ENCODE measurements at regions not wholly inside any gene's neighbourhood (a gene's known extent, or its start where the extent isn't known, plus 50 kb on each side); places are given as distances from the start of the nearest gene placed in this dataset.

GRCh38 chr5:9850456-9850855 lies 220.3 kb upstream of the TAS2R1 start:
- no peaks in the 10 kb centered on the region for H3K79me2 ChIP-seq (ENCODE audit: control insufficient read depth, insufficient read depth, low read length)
- H3K27me3 ChIP-seq (replicated peaks in 1 of 4; ENCODE audit: control extremely low read depth in 1 of 4, control insufficient read depth in 3 of 4, insufficient read depth in 4 of 4, low read length in 3 of 4), result no peaks in the 10 kb centered on the region
- CTCF ChIA-PET, result no interaction called here
- H3K27ac ChIP-seq (ENCODE audit: low read length in 2 of 2), result no peak overlapping the region
- no peak overlapping the region for H3K9ac ChIP-seq (ENCODE audit: low read length)
- H3K4me1 ChIP-seq (ENCODE audit: control insufficient read depth in 2 of 2, insufficient read depth in 2 of 2, low read length in 2 of 2), result no peaks in the 10 kb centered on the region
- no peaks in the 10 kb centered on the region for H3K36me3 ChIP-seq (replicated peaks in 1 of 2; ENCODE audit: control extremely low read depth in 1 of 2, control insufficient read depth in 1 of 2, extremely low read depth in 1 of 2, insufficient read depth in 2 of 2, low read length in 1 of 2)
- H4K20me1 ChIP-seq (ENCODE audit: control insufficient read depth, insufficient read depth, low read length, poor library complexity, severe bottlenecking), result no peaks in the 10 kb centered on the region
- no peak for TF ChIP-seq EZH2 (IDR thresholded peaks at IDR 0.05; ENCODE audit: borderline replicate concordance, insufficient read depth, low read depth, low read length, poor library complexity, severe bottlenecking)
- TF ChIP-seq, protein P1, sequence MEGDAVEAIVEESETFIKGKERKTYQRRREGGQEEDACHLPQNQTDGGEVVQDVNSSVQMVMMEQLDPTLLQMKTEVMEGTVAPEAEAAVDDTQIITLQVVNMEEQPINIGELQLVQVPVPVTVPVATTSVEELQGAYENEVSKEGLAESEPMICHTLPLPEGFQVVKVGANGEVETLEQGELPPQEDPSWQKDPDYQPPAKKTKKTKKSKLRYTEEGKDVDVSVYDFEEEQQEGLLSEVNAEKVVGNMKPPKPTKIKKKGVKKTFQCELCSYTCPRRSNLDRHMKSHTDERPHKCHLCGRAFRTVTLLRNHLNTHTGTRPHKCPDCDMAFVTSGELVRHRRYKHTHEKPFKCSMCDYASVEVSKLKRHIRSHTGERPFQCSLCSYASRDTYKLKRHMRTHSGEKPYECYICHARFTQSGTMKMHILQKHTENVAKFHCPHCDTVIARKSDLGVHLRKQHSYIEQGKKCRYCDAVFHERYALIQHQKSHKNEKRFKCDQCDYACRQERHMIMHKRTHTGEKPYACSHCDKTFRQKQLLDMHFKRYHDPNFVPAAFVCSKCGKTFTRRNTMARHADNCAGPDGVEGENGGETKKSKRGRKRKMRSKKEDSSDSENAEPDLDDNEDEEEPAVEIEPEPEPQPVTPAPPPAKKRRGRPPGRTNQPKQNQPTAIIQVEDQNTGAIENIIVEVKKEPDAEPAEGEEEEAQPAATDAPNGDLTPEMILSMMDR (IDR thresholded peaks at IDR 0.05), result no peak
- H3K9me3 ChIP-seq (ENCODE audit: control extremely low read depth in 1 of 3, control insufficient read depth in 2 of 3, insufficient read depth in 1 of 3, low read length in 2 of 3), result peaks cover 0 to 3% (median 0%) of the 10 kb centered on the region in 3 donors
- H3K9me3 Mint-ChIP-seq (ENCODE audit: insufficient read depth), result no peaks in the 10 kb centered on the region
- POLR2A ChIA-PET, result no interaction called here
- H3K4me3 ChIP-seq (ENCODE audit: control extremely low read depth in 1 of 5, extremely low read depth in 1 of 5, insufficient read depth in 1 of 5, low read depth in 2 of 5, low read length in 4 of 5), result no peak overlapping the region
- no peak for DNase-seq
- no peak overlapping the region for H2AFZ ChIP-seq (ENCODE audit: insufficient read depth, low read depth, low read length, poor library complexity, severe bottlenecking)
- no peaks in the 10 kb centered on the region for H3K27me3 Mint-ChIP-seq
- no peak overlapping the region for H3K4me3 Mint-ChIP-seq
- no peaks in the 10 kb centered on the region for H3K4me1 Mint-ChIP-seq
- 60% methylated on average over 2 of the region's 5 CpGs for WGBS (ENCODE audit: insufficient coverage)
- intact Hi-C loops (cut with micrococcal nuclease), result no loop called here
- no peak overlapping the region for H3K27ac Mint-ChIP-seq
- ATAC-seq (ENCODE audit: low read depth), result no peak
- no peak overlapping the region for H3K4me2 ChIP-seq (replicated peaks; ENCODE audit: low read depth, low read length, poor library complexity, severe bottlenecking)

- Histone ChIP-seq H3K27ac (ENCODE audit: low read length in 2 of 2) (no peak overlapping the region), H3K9me3 (ENCODE audit: control extremely low read depth in 1 of 3, control insufficient read depth in 2 of 3, insufficient read depth in 1 of 3, low read length in 2 of 3) (peaks cover 0 to 3% (median 0%) of the 10 kb centered on the region in 3 donors), H3K79me2 (ENCODE audit: control insufficient read depth, insufficient read depth, low read length) (no peaks in the 10 kb centered on the region), H2AFZ (ENCODE audit: insufficient read depth, low read depth, low read length, poor library complexity, severe bottlenecking) (no peak overlapping the region), H3K4me3 (ENCODE audit: control extremely low read depth in 1 of 5, extremely low read depth in 1 of 5, insufficient read depth in 1 of 5, low read depth in 2 of 5, low read length in 4 of 5) (no peak overlapping the region), H3K27me3 (replicated peaks in 1 of 4; ENCODE audit: control extremely low read depth in 1 of 4, control insufficient read depth in 3 of 4, insufficient read depth in 4 of 4, low read length in 3 of 4) (no peaks in the 10 kb centered on the region), H3K4me1 (ENCODE audit: control insufficient read depth in 2 of 2, insufficient read depth in 2 of 2, low read length in 2 of 2) (no peaks in the 10 kb centered on the region), H4K20me1 (ENCODE audit: control insufficient read depth, insufficient read depth, low read length, poor library complexity, severe bottlenecking) (no peaks in the 10 kb centered on the region), H3K4me2 (replicated peaks; ENCODE audit: low read depth, low read length, poor library complexity, severe bottlenecking) (no peak overlapping the region), H3K36me3 (replicated peaks in 1 of 2; ENCODE audit: control extremely low read depth in 1 of 2, control insufficient read depth in 1 of 2, extremely low read depth in 1 of 2, insufficient read depth in 2 of 2, low read length in 1 of 2) (no peaks in the 10 kb centered on the region), H3K9ac (ENCODE audit: low read length) (no peak overlapping the region)
- H3K27me3 Mint-ChIP-seq, result no peaks in the 10 kb centered on the region
- no peak for TF ChIP-seq EZH2 (IDR thresholded peaks at IDR 0.05; ENCODE audit: borderline replicate concordance, insufficient read depth, low read depth, low read length, poor library complexity, severe bottlenecking)
- TF ChIP-seq, protein P1 (IDR thresholded peaks at IDR 0.05), result no peak
- CTCF ChIA-PET, result no interaction called here
- DNase-seq (no peak), ATAC-seq (ENCODE audit: low read depth) (no peak)
- H3K4me3 Mint-ChIP-seq, result no peak overlapping the region
- WGBS (ENCODE audit: insufficient coverage), result 66% methylated on average over 6 of the region's 6 CpGs
- POLR2A ChIA-PET, result no interaction called here
- H3K27ac Mint-ChIP-seq, result no peak overlapping the region
- no peaks in the 10 kb centered on the region for H3K9me3 Mint-ChIP-seq (ENCODE audit: insufficient read depth)
- no peaks in the 10 kb centered on the region for H3K4me1 Mint-ChIP-seq
- intact Hi-C loops (cut with micrococcal nuclease), result no loop called here
Measured at GRCh38 chr5:9847631-9848030, 217.5 kb upstream of the TAS2R1 start.

Measured in B cell (primary cell).